ENCODE measurements at regions not wholly inside any gene's neighbourhood (a gene's known extent, or its start where the extent isn't known, plus 50 kb on each side); places are given as distances from the start of the nearest gene placed in this dataset.

DNA sequence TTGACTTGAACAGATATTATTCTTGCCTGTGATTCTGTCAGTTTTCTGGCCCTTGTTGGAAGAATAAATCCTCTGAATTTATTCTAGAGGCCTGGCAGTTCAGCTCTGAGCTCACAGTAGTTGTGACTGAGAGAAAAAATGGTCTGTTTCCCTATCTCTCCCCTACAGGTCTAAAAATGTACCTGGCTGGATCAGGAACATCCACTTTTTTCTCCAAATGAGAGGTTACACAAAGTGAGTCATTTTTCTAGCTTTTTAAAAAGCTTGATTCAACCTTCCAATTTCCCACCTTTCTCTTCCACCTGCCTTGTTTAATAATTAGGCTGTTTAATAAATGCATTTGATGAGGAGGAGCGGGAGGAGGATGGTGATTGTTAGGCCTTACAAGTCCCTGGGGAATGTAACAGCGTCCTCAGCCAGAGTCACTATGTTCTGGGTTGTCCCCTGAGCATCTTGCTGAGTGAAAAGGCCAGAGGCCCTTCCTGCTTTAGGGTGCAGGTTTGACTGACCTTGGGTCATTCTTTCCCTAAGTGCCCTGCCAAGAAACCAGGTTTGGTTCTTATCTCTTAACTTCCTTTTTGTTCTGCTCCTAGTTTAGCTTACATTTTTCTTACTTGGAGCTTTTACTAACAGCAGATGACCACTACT, 91.7 kb upstream of the FUT8 start:
- Histone ChIP-seq H3K9me3 (ENCODE audit: control insufficient read depth, insufficient read depth, low read length) (no peaks in the 10 kb centered on the region; the same call in 1 of the 2 replicates), H3K9ac (ENCODE audit: low read depth, low read length) (no peak overlapping the region), H3K27ac (ENCODE audit: low read depth, low read length) (no peak overlapping the region), H3K4me3 (ENCODE audit: low read depth, low read length) (no peak overlapping the region), H3K27me3 (ENCODE audit: control insufficient read depth, insufficient read depth, low read length) (no peaks in the 10 kb centered on the region), H3K36me3 (ENCODE audit: control insufficient read depth, insufficient read depth, low read length) (no peaks in the 10 kb centered on the region), H3K4me1 (ENCODE audit: control insufficient read depth, insufficient read depth, low read length) (no peaks in the 10 kb centered on the region)

DNA sequence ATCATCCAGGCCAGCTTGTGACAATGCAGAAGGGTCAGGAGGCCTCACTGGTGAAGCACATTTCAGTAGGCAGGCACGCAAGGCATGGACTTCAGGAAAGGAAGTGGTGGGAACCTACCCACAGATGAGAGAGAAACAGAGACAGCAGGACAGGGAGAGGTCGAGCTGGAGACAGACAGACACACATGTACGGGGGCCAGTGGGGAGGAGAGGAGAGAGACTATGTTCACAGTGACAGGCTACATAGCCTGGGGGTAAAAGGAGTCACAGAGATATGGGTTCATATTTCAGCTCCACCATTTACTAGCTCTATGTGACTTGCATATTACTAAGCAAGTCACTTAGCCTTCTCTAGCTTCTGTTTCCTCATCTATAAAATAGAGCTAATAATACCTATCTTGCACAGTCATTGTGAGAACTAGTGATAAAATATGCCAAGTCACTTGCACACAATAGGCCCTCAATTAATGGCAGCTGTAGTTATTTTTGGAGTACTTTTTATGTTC, 91.1 kb upstream of the FUT8 start:
- H3K4me1 ChIP-seq (ENCODE audit: control insufficient read depth, insufficient read depth, low read length): no peaks in the 10 kb centered on the region
- H3K9ac ChIP-seq (ENCODE audit: low read depth, low read length): no peak overlapping the region
- H3K27me3 ChIP-seq (ENCODE audit: control insufficient read depth, insufficient read depth, low read length): no peaks in the 10 kb centered on the region
- no peaks in the 10 kb centered on the region for H3K36me3 ChIP-seq (ENCODE audit: control insufficient read depth, insufficient read depth, low read length)
- no peak overlapping the region for H3K4me3 ChIP-seq (ENCODE audit: low read depth, low read length)
- H3K27ac ChIP-seq (ENCODE audit: low read depth, low read length): no peak overlapping the region
- H3K9me3 ChIP-seq (ENCODE audit: control insufficient read depth, insufficient read depth, low read length): no peaks in the 10 kb centered on the region

DNA sequence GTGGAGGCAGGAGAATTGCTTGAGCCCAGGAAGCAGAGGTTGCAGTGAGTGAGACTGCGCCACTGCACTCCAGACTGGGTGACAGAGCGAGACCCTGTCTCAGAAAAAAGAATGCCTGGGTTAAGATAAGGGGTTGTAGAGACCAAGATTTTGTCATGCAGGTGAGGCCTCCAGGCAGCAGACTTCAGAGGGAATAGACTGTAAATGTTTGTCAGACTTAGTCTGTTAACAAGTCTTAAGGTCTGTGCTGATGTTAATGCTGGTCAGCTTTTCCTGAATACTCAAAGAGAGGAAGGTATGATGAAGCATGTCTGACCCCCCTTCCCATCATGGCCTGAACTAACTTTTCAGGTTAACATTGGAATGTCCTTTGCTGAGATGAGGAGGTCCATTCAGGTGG, 83.0 kb upstream of the FUT8 start:
- Histone ChIP-seq H3K9me3 (ENCODE audit: control insufficient read depth, insufficient read depth, low read length) (no peaks in the 10 kb centered on the region), H3K27me3 (ENCODE audit: control insufficient read depth, insufficient read depth, low read length) (peaks cover 19% of the 10 kb centered on the region), H3K4me3 (ENCODE audit: low read depth, low read length) (no peak overlapping the region), H3K9ac (ENCODE audit: low read depth, low read length) (no peak overlapping the region), H3K27ac (ENCODE audit: low read depth, low read length) (no peak overlapping the region), H3K36me3 (ENCODE audit: control insufficient read depth, insufficient read depth, low read length) (no peaks in the 10 kb centered on the region), H3K4me1 (ENCODE audit: control insufficient read depth, insufficient read depth, low read length) (peaks cover 16% of the 10 kb centered on the region)

DNA sequence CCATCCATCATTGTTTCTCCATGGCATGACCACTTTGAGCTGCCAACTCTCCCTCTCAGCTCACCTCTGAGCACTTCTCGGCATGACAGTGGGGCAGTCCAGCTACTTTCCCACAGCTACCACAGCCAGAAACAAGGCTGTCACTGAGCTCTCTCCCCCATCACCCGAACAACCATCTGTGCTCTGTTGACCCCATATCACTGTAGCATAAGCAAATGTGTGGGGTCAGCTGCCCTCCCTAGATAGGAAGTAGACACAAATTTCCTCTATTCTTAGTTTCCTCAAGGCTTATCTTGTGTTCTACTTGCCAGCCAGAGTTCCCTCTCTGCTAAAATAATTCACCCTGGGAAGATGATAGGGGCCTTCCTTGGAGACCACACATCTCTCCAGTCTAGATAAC, 82.6 kb upstream of the FUT8 start:
- H3K9me3 ChIP-seq (ENCODE audit: control insufficient read depth, insufficient read depth, low read length): no peaks in the 10 kb centered on the region
- H3K4me3 ChIP-seq (ENCODE audit: low read depth, low read length): no peak overlapping the region
- peaks cover 19% of the 10 kb centered on the region for H3K27me3 ChIP-seq (ENCODE audit: control insufficient read depth, insufficient read depth, low read length)
- H3K27ac ChIP-seq (ENCODE audit: low read depth, low read length): no peak overlapping the region
- no peak overlapping the region for H3K9ac ChIP-seq (ENCODE audit: low read depth, low read length)
- peaks cover 19% of the 10 kb centered on the region for H3K4me1 ChIP-seq (ENCODE audit: control insufficient read depth, insufficient read depth, low read length)
- H3K36me3 ChIP-seq (ENCODE audit: control insufficient read depth, insufficient read depth, low read length): no peaks in the 10 kb centered on the region

DNA sequence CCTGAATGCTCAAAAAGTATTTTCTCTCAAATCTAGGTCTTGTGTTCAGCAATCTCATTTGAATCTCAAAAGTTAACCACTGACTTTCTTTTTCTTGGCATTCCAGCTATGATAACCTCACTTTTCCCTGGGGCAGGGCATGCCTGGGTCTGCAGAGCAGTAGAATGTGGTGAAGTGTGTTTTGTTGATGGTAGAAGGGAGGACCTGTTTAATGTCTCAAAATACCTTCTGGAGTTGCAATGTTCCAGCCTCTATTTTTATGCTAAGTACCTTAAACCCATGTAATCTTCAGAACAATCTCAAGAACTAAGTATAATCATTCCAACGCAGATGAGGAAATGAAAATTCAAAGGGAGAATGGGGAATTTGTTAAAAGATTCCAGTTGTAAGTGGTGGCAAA, 82.1 kb upstream of the FUT8 start:
- H3K9ac ChIP-seq (ENCODE audit: low read depth, low read length): no peak overlapping the region
- no peak overlapping the region for H3K4me3 ChIP-seq (ENCODE audit: low read depth, low read length)
- peaks cover 23% of the 10 kb centered on the region for H3K4me1 ChIP-seq (ENCODE audit: control insufficient read depth, insufficient read depth, low read length)
- H3K27ac ChIP-seq (ENCODE audit: low read depth, low read length): no peak overlapping the region
- no peaks in the 10 kb centered on the region for H3K9me3 ChIP-seq (ENCODE audit: control insufficient read depth, insufficient read depth, low read length)
- H3K27me3 ChIP-seq (ENCODE audit: control insufficient read depth, insufficient read depth, low read length): peaks cover 22% of the 10 kb centered on the region
- no peaks in the 10 kb centered on the region for H3K36me3 ChIP-seq (ENCODE audit: control insufficient read depth, insufficient read depth, low read length)

DNA sequence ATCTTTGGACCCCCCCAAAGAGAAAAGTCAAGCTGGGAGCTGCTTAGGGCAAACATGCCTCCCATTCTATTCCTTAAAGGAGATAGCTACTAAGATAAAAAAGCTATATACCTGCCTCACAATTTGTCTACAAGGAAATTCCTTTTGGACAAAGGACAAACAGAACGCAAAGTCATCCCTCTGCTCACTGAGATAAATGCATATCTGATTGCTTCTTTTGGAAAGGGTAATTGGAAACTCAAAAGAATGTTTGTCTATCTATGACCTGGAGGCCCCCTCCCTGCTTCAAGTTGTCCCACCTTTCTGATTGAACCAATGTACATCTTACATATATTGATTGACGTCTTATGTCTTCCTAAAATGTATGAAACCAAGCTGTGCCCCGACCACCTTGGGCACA, 80.9 kb upstream of the FUT8 start:
- Histone ChIP-seq H3K27ac (ENCODE audit: low read depth, low read length) (no peak overlapping the region), H3K9ac (ENCODE audit: low read depth, low read length) (no peak overlapping the region), H3K27me3 (ENCODE audit: control insufficient read depth, insufficient read depth, low read length) (peaks cover 34% of the 10 kb centered on the region), H3K4me3 (ENCODE audit: low read depth, low read length) (no peak overlapping the region), H3K36me3 (ENCODE audit: control insufficient read depth, insufficient read depth, low read length) (no peaks in the 10 kb centered on the region), H3K4me1 (ENCODE audit: control insufficient read depth, insufficient read depth, low read length) (peaks cover 34% of the 10 kb centered on the region), H3K9me3 (ENCODE audit: control insufficient read depth, insufficient read depth, low read length) (no peaks in the 10 kb centered on the region)

DNA sequence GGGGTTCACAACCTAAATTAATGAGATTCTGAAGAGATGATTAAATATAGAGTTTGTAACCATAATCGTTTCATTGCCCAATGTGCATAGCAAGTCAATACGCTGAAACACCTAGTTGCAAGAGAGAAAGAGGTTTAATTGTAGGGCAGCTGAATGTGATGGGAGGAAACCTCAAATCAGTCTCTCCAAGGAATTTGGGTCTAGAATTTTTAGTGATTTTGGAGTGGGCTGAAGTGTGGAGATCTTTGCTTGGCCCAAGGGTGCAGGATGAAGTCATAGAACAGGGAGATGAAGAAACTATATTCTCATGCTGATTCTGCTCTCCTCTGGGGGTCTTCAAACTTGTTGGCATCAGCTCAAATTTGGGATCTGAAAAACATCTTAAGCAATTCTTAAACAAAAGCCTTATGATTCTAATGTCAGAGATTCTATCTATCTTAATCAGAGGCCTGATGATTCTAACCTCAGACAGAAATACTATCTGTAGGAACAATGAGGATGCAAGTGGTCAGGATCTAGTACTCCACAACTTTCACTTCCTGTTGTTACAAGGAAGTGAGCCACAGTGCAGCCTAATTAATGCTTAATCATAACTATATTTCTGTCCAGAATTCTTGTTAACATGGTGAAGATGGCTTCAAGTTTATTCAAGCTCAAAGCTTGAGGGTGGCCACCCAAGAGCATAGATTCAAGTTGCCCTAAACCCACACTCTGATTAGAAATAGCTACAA, 80.2 kb upstream of the FUT8 start:
- Histone ChIP-seq H3K9ac (ENCODE audit: low read depth, low read length) (no peak overlapping the region), H3K4me1 (ENCODE audit: control insufficient read depth, insufficient read depth, low read length) (peaks cover 34% of the 10 kb centered on the region), H3K27me3 (ENCODE audit: control insufficient read depth, insufficient read depth, low read length) (peaks cover 40% of the 10 kb centered on the region), H3K36me3 (ENCODE audit: control insufficient read depth, insufficient read depth, low read length) (no peaks in the 10 kb centered on the region), H3K9me3 (ENCODE audit: control insufficient read depth, insufficient read depth, low read length) (no peaks in the 10 kb centered on the region), H3K27ac (ENCODE audit: low read depth, low read length) (no peak overlapping the region), H3K4me3 (ENCODE audit: low read depth, low read length) (no peak overlapping the region)

DNA sequence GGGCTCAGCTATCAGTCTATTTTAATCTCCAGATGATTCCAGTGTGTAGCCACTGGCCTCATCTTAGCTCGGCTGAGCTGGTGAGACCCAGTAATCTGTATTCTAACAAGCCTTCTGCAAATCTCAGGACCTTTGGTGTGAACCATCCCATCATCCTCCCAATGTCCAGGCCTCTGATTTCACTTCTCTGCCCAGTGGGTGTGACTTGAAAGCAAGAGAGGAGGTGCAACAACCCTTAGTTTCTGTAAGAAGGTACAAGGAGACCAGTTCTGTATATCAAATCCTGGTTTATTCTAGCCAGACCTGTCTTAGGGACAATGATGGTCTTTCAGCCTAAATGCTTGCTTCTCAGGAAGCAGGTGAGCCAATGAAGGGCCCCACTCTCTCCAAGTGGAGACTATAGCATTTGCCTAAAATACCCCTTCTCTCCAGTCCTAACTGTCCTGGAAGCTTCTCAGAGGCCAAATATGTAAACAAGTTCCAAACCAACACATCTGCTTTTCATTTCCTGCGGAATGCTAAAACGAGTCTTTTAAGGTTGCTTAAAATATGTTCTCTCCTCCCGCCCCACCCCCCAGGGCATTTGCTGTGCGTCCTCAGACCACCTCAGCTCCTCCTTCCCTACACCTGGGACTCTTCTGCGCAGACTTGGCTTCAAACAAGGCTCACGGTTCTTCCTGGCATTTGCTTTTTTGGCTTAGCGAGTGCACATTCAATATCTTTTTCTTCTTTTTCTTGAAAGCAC, 78.4 kb upstream of the FUT8 start:
- no peaks in the 10 kb centered on the region for H3K9me3 ChIP-seq (ENCODE audit: control insufficient read depth, insufficient read depth, low read length)
- H3K4me1 ChIP-seq (ENCODE audit: control insufficient read depth, insufficient read depth, low read length): peaks cover 34% of the 10 kb centered on the region
- peak overlapping the region; percentile 50 for H3K4me3 ChIP-seq (ENCODE audit: low read depth, low read length)
- H3K27me3 ChIP-seq (ENCODE audit: control insufficient read depth, insufficient read depth, low read length): peaks cover 46% of the 10 kb centered on the region
- H3K36me3 ChIP-seq (ENCODE audit: control insufficient read depth, insufficient read depth, low read length): no peaks in the 10 kb centered on the region
- H3K9ac ChIP-seq (ENCODE audit: low read depth, low read length): peak overlapping the region; percentile 16; the same call in 1 of the 2 replicates
- peak overlapping the region; percentile 82 for H3K27ac ChIP-seq (ENCODE audit: low read depth, low read length)

DNA sequence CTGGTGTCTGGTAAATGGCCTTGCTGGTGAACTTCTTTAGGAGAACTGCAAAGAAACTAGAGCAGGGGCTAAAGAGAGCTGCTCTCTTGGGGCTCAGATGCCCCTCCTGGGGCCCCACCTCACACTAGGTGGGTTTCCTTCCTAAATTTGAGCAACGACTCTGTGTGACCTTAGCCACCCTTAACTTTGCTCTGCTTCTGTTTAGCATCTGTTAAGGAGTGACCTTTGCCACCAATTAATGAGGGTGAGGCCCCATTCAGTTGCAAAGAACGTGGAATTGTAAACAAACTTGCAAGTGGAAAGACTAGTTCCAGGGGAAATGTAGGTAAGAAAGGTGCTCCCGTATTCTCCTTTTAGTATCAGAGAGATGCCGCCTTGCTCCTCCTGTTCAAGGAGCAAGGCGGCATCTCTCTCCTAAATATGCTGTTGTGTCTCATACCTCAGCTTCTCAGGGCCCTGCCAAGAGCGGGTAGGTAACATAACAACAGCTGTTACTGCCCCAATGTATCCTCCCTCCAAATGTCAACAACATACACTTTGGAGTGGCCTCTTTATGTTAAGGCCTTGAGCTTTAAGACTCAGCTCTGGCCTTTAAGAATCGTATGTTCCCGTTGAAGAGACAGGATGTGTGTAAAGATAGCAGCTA, 77.6 kb upstream of the FUT8 start:
- peak overlapping the region; percentile 16 for H3K9ac ChIP-seq (ENCODE audit: low read depth, low read length)
- peak overlapping the region; percentile 50 for H3K4me3 ChIP-seq (ENCODE audit: low read depth, low read length)
- peaks cover 46% of the 10 kb centered on the region for H3K27me3 ChIP-seq (ENCODE audit: control insufficient read depth, insufficient read depth, low read length)
- no peaks in the 10 kb centered on the region for H3K9me3 ChIP-seq (ENCODE audit: control insufficient read depth, insufficient read depth, low read length)
- H3K27ac ChIP-seq (ENCODE audit: low read depth, low read length): peak overlapping the region; percentile 82
- peaks cover 34% of the 10 kb centered on the region for H3K4me1 ChIP-seq (ENCODE audit: control insufficient read depth, insufficient read depth, low read length)
- no peaks in the 10 kb centered on the region for H3K36me3 ChIP-seq (ENCODE audit: control insufficient read depth, insufficient read depth, low read length)

DNA sequence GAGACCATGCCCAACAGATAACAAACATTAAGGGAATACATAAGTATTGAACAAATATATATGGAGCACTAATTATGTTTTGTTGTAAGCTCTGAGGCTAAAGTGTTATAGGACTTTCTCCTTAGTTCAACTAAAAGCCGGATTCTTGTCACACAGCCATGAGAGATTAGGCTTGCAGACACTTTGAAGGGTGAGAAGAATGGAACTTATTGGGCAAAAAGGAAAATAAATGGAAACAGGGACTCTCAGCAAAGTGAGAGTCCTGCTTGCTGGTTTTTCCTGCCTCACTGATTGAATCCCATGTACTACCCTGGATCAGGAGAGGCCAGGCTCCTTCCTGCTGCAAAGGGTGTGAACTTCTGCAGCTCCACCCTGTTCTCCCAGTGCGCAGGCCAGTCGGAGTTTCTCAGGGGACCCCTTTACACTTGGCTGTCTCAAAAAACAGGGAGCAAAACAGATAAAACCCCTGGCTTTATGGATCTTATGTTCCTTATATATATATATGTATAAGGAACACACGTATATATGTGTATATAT, 77.1 kb upstream of the FUT8 start:
- Histone ChIP-seq H3K9ac (ENCODE audit: low read depth, low read length) (peak overlapping the region; percentile 2; the same call in 1 of the 2 replicates), H3K36me3 (ENCODE audit: control insufficient read depth, insufficient read depth, low read length) (no peaks in the 10 kb centered on the region), H3K4me1 (ENCODE audit: control insufficient read depth, insufficient read depth, low read length) (peaks cover 30% of the 10 kb centered on the region), H3K4me3 (ENCODE audit: low read depth, low read length) (peak overlapping the region; percentile 40), H3K9me3 (ENCODE audit: control insufficient read depth, insufficient read depth, low read length) (no peaks in the 10 kb centered on the region), H3K27ac (ENCODE audit: low read depth, low read length) (peak overlapping the region; percentile 82), H3K27me3 (ENCODE audit: control insufficient read depth, insufficient read depth, low read length) (peaks cover 46% of the 10 kb centered on the region)

Data from HUES48 (cell line).